ENCODE measurements at regions not wholly inside any gene's neighbourhood (a gene's known extent, or its start where the extent isn't known, plus 50 kb on each side); places are given as distances from the start of the nearest gene placed in this dataset.

GRCh38 chr3:160092760-160093159, 104.1 kb downstream of the IL12A start:
- no peak overlapping the region for H3K9ac ChIP-seq (ENCODE audit: insufficient read depth, low read depth, low read length)
- ATAC-seq (no peak), FAIRE-seq (no peak), DNase-seq (ENCODE audit: low spot score) (no peak)
- H3K4me3 ChIP-seq (replicated peaks in 1 of 3; ENCODE audit: insufficient read depth in 1 of 3, low read depth in 2 of 3, low read length in 3 of 3), result no peak overlapping the region
- BruUV-seq (replicated peaks), result no TSS peak
- H4K20me1 ChIP-seq (ENCODE audit: insufficient read depth, low read length), result no peaks in the 10 kb centered on the region
- H3K36me3 ChIP-seq (replicated peaks in 1 of 2; ENCODE audit: control insufficient read depth in 1 of 2, insufficient read depth in 2 of 2, low read length in 2 of 2), result no peaks in the 10 kb centered on the region
- ChIA-PET POLR2A (no interaction called here), CTCF (ENCODE audit: low intra/inter-chr PET ratio, low total read pairs) (no interaction called here)
- peaks cover 0 to 3% of the 10 kb centered on the region in 2 experiments; a peak in 1 of 5 replicates for H3K27me3 ChIP-seq (ENCODE audit: control insufficient read depth in 1 of 2, insufficient read depth in 2 of 2, low read length in 2 of 2)
- WGBS (ENCODE audit: low lambda C conversion rate), result 52% methylated on average over 4 of the region's 4 CpGs
- no peak overlapping the region for H3K27ac ChIP-seq (ENCODE audit: extremely low read length, insufficient read depth, low read length)
- peaks cover 18% of the 10 kb centered on the region for H3K4me1 ChIP-seq (ENCODE audit: insufficient read depth, low read length)
- intact Hi-C loops (cut with micrococcal nuclease; ENCODE audit: unreplicated experiment) (no loop called here), in situ Hi-C loops (cut with HindIII; ENCODE audit: extremely low pct_ligation_motif_present, low pct_unique_long_range_greater_than_20kb) (no loop called here)
- no peaks in the 10 kb centered on the region for H3K79me2 ChIP-seq (ENCODE audit: insufficient read depth, low read length)
- no peak overlapping the region for H2AFZ ChIP-seq (ENCODE audit: low read length)
- TF ChIP-seq, protein P1, sequence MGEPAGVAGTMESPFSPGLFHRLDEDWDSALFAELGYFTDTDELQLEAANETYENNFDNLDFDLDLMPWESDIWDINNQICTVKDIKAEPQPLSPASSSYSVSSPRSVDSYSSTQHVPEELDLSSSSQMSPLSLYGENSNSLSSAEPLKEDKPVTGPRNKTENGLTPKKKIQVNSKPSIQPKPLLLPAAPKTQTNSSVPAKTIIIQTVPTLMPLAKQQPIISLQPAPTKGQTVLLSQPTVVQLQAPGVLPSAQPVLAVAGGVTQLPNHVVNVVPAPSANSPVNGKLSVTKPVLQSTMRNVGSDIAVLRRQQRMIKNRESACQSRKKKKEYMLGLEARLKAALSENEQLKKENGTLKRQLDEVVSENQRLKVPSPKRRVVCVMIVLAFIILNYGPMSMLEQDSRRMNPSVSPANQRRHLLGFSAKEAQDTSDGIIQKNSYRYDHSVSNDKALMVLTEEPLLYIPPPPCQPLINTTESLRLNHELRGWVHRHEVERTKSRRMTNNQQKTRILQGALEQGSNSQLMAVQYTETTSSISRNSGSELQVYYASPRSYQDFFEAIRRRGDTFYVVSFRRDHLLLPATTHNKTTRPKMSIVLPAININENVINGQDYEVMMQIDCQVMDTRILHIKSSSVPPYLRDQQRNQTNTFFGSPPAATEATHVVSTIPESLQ (CRISPR knock-in tag; conservative IDR thresholded peaks at IDR 0.05), result no peak
- TF ChIP-seq KLF9 (CRISPR knock-in tag; IDR thresholded peaks at IDR 0.05; ENCODE audit: low read depth) (no peak), ERF (CRISPR knock-in tag; IDR thresholded peaks at IDR 0.05) (no peak), IRF2 (CRISPR knock-in tag; IDR thresholded peaks at IDR 0.05) (no peak), JUN (CRISPR knock-in tag; IDR thresholded peaks at IDR 0.05) (no peak), FOXK1 (CRISPR knock-in tag; IDR thresholded peaks at IDR 0.05; ENCODE audit: borderline replicate concordance, low read depth) (no peak)
- TF ChIP-seq, protein P2, sequence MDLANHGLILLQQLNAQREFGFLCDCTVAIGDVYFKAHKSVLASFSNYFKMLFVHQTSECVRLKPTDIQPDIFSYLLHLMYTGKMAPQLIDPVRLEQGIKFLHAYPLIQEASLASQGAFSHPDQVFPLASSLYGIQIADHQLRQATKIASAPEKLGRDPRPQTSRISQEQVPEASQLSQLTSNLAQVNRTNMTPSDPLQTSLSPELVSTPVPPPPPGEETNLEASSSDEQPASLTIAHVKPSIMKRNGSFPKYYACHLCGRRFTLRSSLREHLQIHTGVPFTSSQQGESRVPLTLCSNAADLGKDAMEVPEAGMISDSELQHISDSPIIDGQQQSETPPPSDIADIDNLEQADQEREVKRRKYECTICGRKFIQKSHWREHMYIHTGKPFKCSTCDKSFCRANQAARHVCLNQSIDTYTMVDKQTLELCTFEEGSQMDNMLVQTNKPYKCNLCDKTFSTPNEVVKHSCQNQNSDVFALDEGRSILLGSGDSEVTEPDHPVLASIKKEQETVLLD (CRISPR knock-in tag; IDR thresholded peaks at IDR 0.05; ENCODE audit: low read depth), result no peak
- TF ChIP-seq, protein P3, sequence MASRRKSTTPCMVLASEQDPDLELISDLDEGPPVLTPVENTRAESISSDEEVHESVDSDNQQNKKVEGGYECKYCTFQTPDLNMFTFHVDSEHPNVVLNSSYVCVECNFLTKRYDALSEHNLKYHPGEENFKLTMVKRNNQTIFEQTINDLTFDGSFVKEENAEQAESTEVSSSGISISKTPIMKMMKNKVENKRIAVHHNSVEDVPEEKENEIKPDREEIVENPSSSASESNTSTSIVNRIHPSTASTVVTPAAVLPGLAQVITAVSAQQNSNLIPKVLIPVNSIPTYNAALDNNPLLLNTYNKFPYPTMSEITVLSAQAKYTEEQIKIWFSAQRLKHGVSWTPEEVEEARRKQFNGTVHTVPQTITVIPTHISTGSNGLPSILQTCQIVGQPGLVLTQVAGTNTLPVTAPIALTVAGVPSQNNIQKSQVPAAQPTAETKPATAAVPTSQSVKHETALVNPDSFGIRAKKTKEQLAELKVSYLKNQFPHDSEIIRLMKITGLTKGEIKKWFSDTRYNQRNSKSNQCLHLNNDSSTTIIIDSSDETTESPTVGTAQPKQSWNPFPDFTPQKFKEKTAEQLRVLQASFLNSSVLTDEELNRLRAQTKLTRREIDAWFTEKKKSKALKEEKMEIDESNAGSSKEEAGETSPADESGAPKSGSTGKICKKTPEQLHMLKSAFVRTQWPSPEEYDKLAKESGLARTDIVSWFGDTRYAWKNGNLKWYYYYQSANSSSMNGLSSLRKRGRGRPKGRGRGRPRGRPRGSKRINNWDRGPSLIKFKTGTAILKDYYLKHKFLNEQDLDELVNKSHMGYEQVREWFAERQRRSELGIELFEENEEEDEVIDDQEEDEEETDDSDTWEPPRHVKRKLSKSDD (CRISPR knock-in tag; IDR thresholded peaks at IDR 0.05; ENCODE audit: low read depth), result no peak
- TF ChIP-seq, protein P4, sequence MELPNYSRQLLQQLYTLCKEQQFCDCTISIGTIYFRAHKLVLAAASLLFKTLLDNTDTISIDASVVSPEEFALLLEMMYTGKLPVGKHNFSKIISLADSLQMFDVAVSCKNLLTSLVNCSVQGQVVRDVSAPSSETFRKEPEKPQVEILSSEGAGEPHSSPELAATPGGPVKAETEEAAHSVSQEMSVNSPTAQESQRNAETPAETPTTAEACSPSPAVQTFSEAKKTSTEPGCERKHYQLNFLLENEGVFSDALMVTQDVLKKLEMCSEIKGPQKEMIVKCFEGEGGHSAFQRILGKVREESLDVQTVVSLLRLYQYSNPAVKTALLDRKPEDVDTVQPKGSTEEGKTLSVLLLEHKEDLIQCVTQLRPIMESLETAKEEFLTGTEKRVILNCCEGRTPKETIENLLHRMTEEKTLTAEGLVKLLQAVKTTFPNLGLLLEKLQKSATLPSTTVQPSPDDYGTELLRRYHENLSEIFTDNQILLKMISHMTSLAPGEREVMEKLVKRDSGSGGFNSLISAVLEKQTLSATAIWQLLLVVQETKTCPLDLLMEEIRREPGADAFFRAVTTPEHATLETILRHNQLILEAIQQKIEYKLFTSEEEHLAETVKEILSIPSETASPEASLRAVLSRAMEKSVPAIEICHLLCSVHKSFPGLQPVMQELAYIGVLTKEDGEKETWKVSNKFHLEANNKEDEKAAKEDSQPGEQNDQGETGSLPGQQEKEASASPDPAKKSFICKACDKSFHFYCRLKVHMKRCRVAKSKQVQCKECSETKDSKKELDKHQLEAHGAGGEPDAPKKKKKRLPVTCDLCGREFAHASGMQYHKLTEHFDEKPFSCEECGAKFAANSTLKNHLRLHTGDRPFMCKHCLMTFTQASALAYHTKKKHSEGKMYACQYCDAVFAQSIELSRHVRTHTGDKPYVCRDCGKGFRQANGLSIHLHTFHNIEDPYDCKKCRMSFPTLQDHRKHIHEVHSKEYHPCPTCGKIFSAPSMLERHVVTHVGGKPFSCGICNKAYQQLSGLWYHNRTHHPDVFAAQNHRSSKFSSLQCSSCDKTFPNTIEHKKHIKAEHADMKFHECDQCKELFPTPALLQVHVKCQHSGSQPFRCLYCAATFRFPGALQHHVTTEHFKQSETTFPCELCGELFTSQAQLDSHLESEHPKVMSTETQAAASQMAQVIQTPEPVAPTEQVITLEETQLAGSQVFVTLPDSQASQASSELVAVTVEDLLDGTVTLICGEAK (IDR thresholded peaks at IDR 0.05), result no peak
- TF ChIP-seq, protein P4 (CRISPR knock-in tag; IDR thresholded peaks at IDR 0.05), result no peak
- no peak overlapping the region for H3K4me2 ChIP-seq (ENCODE audit: low read depth, low read length)
- no peaks in the 10 kb centered on the region for H3K9me3 ChIP-seq (ENCODE audit: low read length)
